ENCODE measurements at regions not wholly inside any gene's neighbourhood (a gene's known extent, or its start where the extent isn't known, plus 50 kb on each side); places are given as distances from the start of the nearest gene placed in this dataset.
"Not testable (repeated sequence)": the region's sequence is repeated elsewhere in the genome, so short reads cannot be mapped to it uniquely, and the experiment has no call there.

- TF ChIP-seq, protein P1, sequence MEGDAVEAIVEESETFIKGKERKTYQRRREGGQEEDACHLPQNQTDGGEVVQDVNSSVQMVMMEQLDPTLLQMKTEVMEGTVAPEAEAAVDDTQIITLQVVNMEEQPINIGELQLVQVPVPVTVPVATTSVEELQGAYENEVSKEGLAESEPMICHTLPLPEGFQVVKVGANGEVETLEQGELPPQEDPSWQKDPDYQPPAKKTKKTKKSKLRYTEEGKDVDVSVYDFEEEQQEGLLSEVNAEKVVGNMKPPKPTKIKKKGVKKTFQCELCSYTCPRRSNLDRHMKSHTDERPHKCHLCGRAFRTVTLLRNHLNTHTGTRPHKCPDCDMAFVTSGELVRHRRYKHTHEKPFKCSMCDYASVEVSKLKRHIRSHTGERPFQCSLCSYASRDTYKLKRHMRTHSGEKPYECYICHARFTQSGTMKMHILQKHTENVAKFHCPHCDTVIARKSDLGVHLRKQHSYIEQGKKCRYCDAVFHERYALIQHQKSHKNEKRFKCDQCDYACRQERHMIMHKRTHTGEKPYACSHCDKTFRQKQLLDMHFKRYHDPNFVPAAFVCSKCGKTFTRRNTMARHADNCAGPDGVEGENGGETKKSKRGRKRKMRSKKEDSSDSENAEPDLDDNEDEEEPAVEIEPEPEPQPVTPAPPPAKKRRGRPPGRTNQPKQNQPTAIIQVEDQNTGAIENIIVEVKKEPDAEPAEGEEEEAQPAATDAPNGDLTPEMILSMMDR (IDR thresholded peaks at IDR 0.05; ENCODE audit: extremely low read depth, missing control alignments): no peak
- no peak for DNase-seq (ENCODE audit: low spot score)
Measured at GRCh38 chr9:19903076-19903475, 114.2 kb upstream of the SLC24A2 start.

DNA sequence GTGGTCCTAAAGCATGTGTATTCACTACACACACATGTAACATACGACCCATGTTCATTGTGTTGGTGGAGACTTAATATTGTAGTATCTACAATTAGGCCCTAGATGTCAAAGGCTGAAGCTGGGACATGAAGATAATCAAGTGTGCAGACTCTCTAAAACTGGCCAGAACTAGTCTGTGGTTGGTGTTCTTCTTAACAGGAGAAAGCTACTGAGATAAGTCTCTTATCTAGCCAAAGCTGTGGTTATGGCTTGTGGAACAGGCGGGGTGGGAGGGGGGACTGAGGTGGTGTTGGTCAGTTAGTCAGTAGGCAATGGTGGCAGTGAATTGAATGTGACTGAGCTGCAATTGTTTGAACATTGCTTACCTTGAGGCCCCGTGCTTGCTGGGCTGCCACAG, 112.7 kb upstream of the SLC24A2 start:
- TF ChIP-seq, protein P1 (IDR thresholded peaks at IDR 0.05; ENCODE audit: extremely low read depth, missing control alignments): no peak
- DNase-seq (ENCODE audit: low spot score): no peak

DNA sequence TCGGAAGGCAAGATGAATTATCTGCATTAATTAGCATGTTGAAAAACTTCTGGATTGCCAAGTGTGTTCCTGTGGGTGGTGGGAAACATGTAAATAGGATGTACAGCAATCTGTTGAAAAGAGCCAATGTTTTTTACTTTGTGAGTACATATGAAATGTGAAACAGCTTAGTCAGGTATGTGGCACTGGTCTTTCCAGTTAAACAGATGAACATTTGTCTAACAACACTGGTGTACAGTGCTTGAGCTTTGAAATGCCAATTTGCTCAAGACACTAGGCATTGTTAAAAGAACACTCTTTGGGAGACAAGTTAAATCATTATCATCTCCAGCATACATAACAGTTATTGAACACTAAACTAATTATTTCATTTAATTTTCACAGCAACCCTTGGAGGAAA, 107.3 kb upstream of the SLC24A2 start:
- no peak for DNase-seq (ENCODE audit: low spot score)
- TF ChIP-seq, protein P1 (IDR thresholded peaks at IDR 0.05; ENCODE audit: extremely low read depth, missing control alignments): no peak

DNA sequence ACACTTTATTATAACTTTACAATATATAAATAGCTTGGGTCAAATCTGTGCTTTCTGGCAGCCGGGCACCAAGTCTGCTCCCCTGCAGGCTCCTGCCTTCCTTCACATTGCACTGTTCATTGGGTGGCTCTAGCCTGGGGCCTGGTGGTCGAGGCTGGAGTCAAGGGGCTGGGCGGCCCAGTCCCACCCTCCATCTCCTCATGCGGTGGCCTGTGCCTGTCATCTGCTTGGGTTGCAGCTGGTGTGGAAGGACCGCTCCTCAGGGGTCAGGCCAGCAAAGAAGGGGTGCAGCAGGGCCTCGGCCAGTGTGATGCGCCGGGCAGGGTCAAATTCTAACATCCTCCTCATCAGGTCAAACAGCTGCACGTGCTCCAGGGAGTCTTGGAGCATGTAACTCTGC, 106.7 kb upstream of the SLC24A2 start:
- DNase-seq (ENCODE audit: low spot score): not testable (repeated sequence)

- TF ChIP-seq, protein P1 (IDR thresholded peaks at IDR 0.05; ENCODE audit: extremely low read depth, missing control alignments): no peak
- no peak for DNase-seq (ENCODE audit: low spot score)
Measured at GRCh38 chr9:19895006-19895405, 106.2 kb upstream of the SLC24A2 start.

DNA sequence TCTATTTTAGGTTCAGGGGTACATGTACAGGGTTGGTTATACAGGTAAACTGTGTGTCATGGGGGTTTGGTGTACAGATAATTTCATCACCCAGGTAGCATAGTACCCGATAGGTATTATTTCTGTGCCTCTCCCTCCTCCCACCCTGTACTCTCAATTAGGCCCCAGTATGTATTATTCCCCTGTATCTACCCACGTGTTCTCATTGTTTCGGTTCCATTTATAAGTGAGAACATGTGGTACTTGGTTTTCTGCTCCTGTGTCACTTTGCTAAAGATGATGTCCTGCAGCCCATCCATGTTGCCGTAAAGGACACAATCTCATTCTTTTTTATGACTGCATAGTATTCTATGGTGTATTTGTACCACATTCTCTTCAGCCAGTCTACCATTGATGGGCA, 96.8 kb upstream of the SLC24A2 start:
- DNase-seq (ENCODE audit: low spot score): no peak
- TF ChIP-seq, protein P1 (IDR thresholded peaks at IDR 0.05; ENCODE audit: extremely low read depth, missing control alignments): no peak

DNA sequence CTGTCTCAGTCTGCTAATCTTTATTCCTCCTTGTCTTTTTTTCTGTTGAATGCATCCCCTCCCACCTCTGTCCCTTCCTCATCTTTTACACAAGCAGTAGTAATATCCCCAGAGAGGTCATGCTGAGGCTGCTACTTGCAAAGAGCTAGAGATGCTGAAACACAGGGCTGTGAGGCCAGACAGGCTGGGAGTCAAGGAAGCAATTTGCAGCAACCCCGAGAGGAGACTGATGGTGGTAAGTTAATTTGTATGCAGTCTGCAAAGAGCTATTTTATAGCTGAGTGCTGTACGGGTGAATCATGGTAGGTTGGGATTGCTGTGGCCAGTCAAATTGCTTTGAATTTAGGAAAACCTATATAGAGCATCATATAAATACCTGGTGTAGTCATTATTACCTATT, 90.2 kb upstream of the SLC24A2 start:
- TF ChIP-seq, protein P1 (IDR thresholded peaks at IDR 0.05; ENCODE audit: extremely low read depth, missing control alignments): no peak
- DNase-seq (ENCODE audit: low spot score): no peak

- TF ChIP-seq, protein P1 (IDR thresholded peaks at IDR 0.05; ENCODE audit: extremely low read depth, missing control alignments): no peak
- DNase-seq (ENCODE audit: low spot score): no peak
Measured at GRCh38 chr9:19876569-19877316, 87.9 kb upstream of the SLC24A2 start.

Measured in GM20000 (cell line).